GM18508 (cell line): ENCODE measurements at regions not wholly inside any gene's neighbourhood (a gene's known extent, or its start where the extent isn't known, plus 50 kb on each side); places are given as distances from the start of the nearest gene placed in this dataset.
"Not testable (repeated sequence)": the region's sequence is repeated elsewhere in the genome, so short reads cannot be mapped to it uniquely, and the experiment has no call there.

Experiments used
- ATAC-seq: cut with Tn5 transposase; IDR thresholded peaks from one replicate; pipeline ENCODE4 v1.9.1; 2021; ENCODE audit warnings: moderate number of reproducible peaks; ENCODE audit not compliant: insufficient read depth, unreplicated experiment

DNA sequence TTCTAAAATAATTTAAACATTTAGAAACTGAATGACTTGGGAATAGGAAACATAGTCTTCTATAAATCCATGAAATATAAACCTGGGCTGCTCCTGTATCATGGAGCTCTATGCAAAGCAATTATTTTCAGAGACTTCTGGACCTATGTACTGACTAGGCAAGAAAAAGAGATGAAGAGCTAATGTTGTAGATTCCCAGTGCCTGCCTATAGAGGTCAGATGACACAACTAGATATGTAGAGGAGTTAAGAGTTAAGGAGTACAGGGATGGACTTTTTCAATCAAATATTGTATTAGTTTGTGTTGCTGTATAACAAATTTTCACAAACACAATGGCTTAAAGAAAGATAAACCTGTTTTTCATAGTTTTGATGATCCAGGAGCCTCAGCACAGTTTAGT lies 1434.5 kb downstream of the KCNT2 start:
- ATAC-seq, result no peak

DNA sequence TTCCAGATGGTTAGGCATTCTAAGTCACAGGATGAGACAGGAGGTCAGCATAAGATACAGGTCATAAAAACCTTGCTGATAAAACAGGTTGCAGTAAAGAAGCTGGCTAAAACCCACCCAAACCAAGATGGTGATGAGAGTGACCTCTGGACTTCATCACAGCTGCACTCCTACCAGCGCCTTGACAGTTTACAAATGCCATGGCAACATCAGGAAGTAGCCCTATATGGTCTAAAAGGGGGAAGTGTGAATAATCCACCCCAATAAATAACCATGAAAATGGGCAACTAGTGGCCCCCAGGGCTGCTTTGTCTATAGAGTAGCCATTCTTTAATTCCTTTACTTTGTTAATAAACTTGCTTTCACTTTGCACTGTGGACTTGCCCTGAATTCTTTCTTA lies 1448.4 kb downstream of the KCNT2 start:
- ATAC-seq, result not testable (repeated sequence)

DNA sequence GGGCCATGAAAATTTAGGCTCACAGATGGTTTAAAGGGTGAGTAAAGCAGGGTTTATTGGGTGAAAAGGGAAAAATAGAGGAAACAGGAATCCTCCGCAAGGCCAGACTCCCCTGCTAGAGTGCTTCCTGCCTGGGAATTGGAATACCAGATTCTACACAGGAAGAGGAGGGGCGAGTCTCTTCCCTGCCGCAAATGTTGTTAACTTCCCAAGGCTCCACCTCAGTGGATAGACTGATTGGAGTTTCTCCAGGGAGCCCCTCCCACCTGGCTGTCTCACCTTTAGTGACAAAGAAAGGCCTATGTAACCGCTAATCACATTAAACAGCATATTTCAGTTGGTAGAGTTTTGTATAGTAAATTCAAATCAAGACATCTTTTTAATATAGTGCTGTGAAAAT lies 1450.1 kb downstream of the KCNT2 start:
- ATAC-seq, result no peak

DNA sequence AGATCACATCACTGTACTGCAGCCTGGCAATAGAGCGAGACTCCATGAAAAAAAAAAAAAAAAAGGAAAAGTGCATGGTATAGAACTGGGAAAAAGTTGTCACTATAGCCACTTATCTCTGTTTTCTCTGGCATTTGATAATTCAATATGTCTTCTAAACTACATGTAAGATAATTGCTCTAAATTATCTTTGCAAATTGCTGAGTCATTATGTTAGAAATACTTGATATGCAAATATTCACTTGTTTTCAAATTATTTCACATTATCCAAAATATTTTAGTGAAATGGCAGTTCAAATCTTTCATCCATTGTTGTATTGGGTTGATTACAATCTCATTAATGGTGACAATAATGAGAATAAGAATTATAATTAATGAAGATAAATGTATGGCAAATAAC lies 1455.1 kb downstream of the KCNT2 start:
- no peak for ATAC-seq

DNA sequence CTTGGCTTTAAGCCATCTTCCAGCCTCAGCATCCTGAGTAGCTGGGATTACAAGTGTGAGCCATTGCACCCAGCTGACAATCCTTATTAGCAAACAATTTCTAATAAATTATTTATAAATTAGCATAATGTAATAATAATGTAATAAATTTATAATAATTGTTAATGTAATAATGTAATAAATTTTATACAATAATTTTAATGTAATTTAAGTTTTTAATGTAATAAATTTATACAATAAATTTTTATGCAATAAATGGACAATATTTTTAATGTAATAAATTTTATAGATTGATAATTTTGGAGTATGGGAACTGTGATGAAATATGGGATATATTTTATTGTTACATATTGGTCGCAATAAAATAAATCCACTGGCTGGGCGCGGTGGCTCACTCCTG lies 1457.5 kb downstream of the KCNT2 start:
- no peak for ATAC-seq

DNA sequence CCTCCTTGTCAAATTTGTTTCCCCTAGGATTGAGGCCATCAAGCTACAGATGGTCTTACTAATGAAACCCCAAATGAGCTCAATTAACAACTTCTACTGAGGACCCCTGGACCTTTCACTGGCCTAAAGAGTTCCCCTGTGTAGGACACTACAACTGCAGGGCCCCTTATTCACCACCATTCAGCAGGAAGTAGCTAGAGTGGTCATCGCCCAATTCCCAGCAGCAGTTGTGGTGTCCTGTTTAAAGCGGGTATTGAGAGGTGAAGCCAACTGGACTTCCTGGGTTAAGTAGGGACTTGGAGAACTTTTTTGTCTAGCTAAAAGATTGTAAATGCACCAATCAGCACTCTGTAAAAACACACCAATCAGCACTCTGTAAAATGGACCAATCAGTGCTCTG lies 1466.9 kb downstream of the KCNT2 start:
- ATAC-seq, result no peak

DNA sequence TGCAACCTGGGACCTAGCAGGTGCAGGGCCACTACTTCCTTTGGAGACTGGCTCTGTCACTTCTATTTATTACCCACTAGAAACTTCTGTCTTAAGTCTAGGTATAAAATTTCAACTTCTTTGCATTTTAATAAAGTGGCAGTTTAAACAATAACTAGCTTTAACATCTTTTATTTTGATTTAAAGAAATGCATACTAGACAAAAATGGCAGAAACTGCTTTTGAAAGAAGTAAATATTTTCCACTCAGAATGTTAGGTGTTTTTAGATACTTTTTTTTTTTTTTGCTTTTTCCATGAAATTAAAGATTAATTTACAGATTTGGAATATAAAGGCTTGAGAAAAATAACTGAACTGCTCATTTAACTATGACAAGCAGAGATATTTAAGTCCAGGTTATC lies 1477.6 kb downstream of the KCNT2 start:
- ATAC-seq, result no peak

DNA sequence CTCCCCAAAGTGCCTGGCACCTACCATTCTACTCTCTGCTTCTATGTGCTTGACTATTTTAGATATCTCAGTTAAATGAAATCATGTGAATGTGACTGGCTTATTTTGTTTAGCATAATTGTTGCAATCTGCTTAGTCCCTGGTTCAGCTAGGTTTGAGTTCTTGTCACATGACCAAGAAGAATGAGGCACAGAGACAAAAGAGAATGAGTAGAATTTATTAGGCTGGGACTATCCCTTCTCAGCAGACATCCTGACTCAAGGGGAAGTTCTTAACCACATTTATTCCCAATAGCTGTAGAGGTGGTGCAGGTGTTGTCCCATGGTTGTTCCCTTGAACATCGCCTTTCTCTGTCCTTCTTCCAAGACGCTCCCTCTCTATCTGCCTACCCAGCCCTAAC lies 1485.7 kb downstream of the KCNT2 start:
- no peak for ATAC-seq

DNA sequence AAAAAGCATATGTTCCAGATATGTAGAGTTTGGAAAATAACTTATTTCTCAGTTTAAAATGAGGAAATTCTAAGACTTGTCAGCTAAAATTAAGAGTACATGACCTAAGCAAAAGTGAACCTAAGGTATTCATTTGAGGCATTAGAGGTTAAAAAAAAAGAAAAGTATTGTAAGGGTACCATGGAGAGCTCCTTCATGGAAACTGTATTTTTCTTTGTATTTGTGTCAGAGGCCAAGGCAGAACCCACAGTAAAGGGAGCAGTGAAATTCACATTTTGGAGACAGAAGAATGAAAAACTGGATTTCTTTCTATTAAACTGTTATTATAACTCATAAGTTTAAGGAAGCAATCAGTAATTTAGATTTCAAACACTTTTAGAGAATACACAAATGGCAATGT lies 1494.8 kb downstream of the KCNT2 start:
- ATAC-seq, result no peak

DNA sequence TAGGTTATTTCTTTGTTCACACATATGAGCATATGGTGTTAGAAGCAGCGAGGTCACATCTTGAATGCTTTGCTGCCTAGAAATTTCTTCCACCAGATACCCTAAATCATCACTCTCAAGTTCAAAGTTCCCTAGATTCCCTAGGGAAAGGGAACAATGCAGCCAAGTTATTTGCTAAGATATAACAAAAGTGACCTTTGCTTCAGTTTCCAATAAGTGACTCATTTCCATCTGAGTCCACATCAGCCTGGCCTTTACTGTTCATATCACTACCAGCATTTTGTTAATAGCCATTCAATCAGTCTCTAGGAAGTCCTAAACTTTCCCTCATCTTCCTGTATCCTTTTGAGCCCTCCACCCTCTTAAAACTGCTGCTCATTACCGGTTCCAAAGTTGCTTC lies 1502.5 kb downstream of the KCNT2 start:
- ATAC-seq, result no peak

DNA sequence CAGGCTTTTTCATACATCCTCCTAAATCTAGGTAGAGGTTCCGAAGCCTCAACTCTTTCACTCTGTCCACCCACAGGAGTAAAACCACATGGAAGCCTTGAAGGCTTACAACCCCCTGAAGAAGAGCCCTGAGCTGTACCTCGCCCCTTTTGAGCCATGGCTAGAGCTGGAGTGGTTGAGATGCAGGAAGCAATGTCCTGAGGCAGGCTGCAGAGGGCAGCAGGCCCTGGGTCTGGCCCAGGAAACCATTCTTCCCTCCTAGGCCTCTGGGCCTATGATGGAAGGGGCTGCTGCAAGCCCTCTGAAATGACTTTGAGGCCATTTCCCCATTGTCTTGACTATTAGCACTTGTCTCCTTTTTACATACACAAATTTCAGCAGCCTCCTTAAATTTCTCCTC lies 1503.0 kb downstream of the KCNT2 start:
- no peak for ATAC-seq

DNA sequence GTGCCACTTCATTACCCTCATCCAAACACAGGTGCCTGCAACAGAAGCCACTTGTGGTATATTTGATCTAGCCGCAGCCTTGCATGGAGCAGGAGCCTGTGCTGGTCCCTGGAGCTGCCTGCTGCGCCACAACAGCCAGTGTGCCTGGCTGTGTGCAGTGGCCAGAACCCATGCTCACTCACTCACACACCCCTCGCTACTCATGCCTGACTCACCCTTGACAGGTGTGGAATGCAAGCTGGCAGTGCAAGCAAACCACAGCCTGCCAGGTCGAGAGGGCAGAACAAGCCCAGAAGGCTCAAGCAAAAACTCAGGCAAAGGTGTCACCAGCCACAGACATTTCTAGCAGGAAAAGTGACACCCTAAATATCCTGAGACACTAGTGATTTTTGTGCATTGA lies 1510.9 kb downstream of the KCNT2 start:
- ATAC-seq, result no peak

DNA sequence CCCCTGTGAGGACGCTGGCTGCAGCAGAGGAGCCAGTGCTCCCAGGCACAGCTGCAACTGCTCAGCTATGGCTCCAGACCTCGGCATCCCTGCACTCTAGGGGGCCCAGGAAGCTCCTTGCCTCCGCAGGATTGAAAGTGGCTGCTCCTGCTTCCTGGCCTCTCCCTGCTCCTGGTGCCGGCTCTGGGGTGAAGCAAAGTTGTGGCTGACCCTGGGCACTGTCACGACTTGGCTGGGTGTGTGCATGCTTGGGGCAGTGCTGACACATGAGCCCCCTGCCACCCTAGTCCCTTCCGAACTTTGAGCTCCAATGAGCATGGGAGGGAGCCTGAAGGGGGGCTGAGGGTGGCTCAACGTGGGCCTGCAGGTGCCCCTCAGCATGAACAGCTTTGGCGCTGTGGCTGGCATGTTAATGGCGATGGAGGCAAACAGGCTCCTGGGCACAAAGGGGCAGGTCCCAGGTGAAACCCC lies 1512.2 kb downstream of the KCNT2 start:
- ATAC-seq, result no peak

DNA sequence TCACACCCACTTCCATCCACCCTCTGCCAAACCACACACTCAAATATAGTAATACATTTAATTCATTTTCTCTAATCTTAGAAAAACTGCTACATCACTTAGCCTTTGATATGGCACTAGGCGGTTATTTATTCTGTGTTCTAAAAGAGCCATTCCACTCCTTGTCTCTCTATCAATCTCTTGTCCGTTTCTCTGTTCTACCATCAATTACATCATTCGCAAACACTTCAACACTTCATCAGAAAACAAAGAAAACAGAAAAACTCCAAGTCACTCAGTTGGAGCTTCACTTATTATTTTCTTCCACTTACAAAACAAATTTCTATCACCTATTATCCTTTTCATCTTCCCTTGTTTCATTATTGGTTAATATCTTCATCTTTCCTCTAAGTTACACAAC lies 1523.0 kb downstream of the KCNT2 start:
- no peak for ATAC-seq

DNA sequence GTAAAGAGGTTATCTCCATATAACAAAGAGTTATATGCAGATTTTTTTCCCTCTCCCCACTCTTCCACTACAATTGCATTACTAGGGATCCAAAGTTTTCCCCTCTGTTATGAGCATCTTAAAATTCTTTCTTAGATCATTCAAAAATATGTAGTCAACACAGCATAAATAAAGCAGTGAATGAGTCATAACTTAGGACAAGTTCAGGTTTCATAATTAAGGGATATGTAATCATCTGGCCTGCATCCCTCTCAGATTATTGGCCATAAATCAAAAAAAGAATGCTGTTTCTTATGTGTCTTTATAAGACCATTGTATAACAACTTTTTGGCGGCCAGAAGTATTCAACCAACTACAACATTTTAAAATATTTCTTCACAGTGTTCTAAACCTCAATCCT lies 1526.1 kb downstream of the KCNT2 start:
- ATAC-seq, result no peak

DNA sequence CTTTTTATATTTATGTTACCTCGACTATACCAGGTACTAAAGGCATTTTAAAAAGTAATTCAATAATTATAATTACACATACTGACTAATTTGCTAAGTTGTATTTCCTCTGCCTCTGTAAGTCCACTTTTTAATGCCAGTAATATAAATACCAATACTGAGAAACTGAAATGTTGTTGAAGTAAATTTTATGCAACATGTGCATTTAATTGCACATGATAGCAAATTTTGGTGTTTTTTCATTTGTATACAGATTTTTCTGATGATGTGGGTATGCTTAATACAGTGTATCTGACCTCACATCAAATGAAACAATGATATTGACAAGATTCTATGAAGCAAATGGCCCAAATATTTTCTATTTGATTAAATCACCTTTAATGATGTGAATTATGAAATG lies 1531.6 kb downstream of the KCNT2 start:
- no peak for ATAC-seq

DNA sequence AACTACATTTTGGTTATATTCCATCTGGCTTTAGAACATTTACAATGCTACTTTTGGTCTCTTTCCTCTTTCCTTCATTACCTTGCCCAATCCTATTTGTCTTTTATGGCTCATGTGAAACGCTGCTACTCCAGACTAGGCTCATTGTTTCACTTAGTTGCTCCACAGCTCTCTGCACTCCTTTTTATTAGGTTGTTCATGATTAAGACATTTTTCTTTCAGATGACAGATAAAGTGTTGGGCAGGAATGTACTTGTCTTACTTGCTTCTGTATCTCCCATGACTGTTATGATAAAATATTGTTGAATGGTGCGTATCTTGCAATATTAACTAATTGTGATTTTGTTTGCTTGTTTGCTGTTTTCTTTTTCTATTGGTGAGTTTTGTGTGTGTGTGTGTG lies 1532.3 kb downstream of the KCNT2 start:
- no peak for ATAC-seq

DNA sequence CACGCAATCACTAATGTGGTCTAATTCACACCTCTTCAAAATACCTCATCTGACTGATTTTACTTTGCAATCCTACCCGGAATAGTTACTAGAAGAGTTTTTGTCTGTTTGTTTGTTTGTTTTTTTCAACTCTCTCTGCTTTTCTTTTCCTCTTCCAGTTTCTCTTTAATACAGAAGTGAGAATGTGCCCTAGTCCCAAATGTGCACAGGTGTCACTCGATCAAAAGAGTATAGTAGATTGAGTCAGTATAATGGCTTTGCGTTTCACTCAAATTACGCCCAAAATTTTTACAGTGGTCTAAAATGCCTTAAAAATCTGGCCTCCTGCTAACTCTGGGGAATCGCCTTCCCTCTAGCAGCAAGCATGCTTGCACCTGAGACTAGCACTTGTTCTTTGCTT lies 1536.8 kb downstream of the KCNT2 start:
- ATAC-seq, result no peak

DNA sequence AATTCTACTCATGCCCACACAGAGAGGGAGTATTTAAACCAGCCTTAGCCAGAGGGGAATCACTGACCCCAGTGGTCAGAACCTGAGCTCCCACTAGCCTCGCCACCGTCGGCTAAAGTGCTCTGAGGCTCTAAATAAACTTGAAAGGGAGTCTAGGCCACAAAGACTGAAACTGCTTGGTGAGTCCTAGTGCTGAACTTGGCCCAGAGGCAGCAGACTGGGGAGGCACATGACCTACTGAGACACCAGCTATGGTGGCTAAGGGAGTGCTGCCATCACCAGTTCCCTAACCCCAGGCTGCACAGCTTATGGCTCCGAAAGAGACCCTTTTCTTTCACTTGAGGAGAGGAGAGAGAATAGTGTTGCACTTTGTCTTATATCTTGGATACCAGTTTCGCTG lies 1542.8 kb downstream of the KCNT2 start:
- no peak for ATAC-seq

DNA sequence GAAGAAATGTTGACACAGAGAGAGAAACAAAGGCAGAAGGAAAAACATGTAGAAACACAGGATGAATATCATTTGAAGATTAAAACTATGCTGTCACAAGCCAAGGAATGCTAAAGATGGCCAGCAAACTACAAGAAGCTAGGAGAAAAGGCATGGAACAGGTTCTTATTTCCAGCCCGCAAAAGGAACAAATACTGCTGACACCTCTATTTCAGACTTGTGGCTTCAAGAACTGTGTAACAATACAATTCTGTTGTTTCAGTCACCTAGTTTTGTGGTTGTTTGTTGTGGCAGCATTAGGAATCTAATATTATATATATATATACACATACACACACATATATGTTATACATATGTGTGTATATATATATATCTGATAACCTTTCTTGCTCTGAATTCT lies 1543.9 kb downstream of the KCNT2 start:
- ATAC-seq, result no peak

DNA sequence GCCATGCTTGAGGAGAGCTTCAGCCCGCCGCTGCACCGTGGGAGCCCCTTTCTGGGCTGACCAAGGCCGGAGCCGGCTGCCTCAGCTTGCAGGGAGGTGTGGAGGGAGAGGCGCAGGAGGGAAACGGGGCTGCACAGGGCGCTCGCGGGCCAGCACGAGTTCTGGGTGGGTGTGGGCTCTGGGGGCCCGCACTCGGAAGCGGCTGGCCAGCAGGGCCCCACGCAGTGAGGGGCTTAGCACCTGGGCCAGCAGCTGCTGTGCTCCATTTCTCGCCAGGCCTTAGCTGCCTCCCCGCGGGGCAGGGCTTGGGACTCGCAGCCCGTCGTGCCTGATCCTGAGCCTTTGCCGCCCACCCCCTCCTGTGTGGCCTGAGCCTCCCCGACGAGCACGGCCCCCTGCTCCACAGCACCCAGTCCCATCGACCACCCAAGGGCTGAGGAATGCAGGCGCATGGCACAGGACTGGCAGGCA lies 1554.0 kb downstream of the KCNT2 start:
- ATAC-seq, result no peak

DNA sequence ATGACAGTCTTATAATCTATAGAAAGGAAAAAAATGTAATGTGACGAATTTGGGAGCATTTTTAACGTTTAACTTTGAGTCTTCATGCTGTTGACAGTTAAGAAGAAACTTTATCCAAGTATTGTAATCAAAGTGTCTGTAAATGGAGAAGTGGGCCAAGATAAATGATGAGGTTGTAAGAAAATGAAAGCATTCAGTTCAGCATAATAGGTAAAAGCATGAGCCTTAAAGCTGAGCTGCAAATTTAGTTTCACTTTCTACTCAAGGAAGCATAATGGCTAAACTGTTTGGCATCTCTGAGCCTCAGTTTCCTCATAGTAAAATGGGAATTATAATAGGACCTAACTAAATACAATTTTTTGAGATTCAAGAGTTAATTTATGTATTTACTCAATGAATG lies 1554.8 kb downstream of the KCNT2 start:
- no peak for ATAC-seq

DNA sequence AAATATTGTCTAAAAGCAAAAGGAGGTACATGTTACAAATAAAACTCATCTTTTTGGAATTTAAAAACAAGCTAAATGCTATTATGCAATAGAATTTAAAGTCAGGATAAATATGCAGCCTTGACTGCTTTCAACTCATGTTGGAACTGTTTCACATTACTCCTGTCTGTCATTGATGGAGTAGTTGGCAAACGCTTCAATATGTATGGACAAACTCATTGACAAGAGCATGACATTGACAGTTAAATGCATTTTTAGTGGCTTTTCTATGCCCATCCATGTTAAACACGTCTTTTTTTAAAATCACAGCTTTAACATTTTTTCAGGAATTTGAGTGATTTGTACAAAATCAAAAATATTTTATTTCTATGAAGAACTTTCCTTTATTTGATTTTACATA lies 1560.5 kb downstream of the KCNT2 start:
- no peak for ATAC-seq
